Activated CD4-positive, alpha-beta T cell treated with anti-CD3 and anti-CD28 coated beads for 36 hours (primary cell): ENCODE measurements at regions not wholly inside any gene's neighbourhood (a gene's known extent, or its start where the extent isn't known, plus 50 kb on each side); places are given as distances from the start of the nearest gene placed in this dataset.

Source experiments
- ATAC-seq: fragments of 200-7000 bp; cut with Tn5 transposase; one replicate; pipeline ENCODE4 v1.10.0; 2021; ENCODE audit warnings: mild to moderate bottlenecking, moderate library complexity
- CTCF ChIA-PET: fragments of 350-600 bp; sonication (Branson Sonifier 250); formaldehyde crosslinking; loops from one replicate; lab custom pipeline; 2021; ENCODE audit warnings: antibody characterized with exemption; lab: Charles Lee
- POLR2A ChIA-PET: fragments of 350-600 bp; sonication (Branson Sonifier 250); formaldehyde crosslinking; loops from one replicate; lab custom pipeline; 2021; ENCODE audit warnings: antibody characterized with exemption, inconsistent platforms; lab: Charles Lee
- DNase-seq: peaks from one replicate; pipeline ENCODE4 v3.0.0-alpha.2; 2020
- H3K27ac Mint-ChIP-seq: one replicate; pipeline ENCODE4 v1.8.0; 2021; ENCODE audit warnings: mixed read lengths
- H3K27me3 Mint-ChIP-seq: one replicate; pipeline ENCODE4 v1.8.0; 2021; ENCODE audit warnings: mixed read lengths
- H3K36me3 Mint-ChIP-seq: one replicate; pipeline ENCODE4 v1.8.0; 2021; ENCODE audit warnings: low read depth, mixed read lengths
- H3K4me1 Mint-ChIP-seq: one replicate; pipeline ENCODE4 v1.8.0; 2021; ENCODE audit warnings: mixed read lengths
- H3K4me3 Mint-ChIP-seq: one replicate; pipeline ENCODE4 v1.8.0; 2021; ENCODE audit warnings: mild to moderate bottlenecking, moderate library complexity, mixed read lengths
- H3K9me3 Mint-ChIP-seq: one replicate; pipeline ENCODE4 v1.8.0; 2021; ENCODE audit warnings: low read depth, mixed read lengths
- intact Hi-C, 2 experiments: fragments of 100-400 bp; cut with DNase I in 1 of 2; cut with micrococcal nuclease in 1 of 2; formaldehyde crosslinking; loops; one replicate each; pipeline versions ENCODE4 v1.14.2 to v1.15.1; 2022 to 2024; cut with DNase I, micrococcal nuclease

- intact Hi-C loops, result no loop called here
- H3K36me3 Mint-ChIP-seq, result no peaks in the 10 kb centered on the region
- H3K27ac Mint-ChIP-seq, result no peak overlapping the region
- no peak overlapping the region for H3K4me3 Mint-ChIP-seq
- H3K4me1 Mint-ChIP-seq, result no peaks in the 10 kb centered on the region
- H3K27me3 Mint-ChIP-seq, result no peaks in the 10 kb centered on the region
- ChIA-PET CTCF (interaction anchor here (0.8 kb wide), 1 partner anchor 52 kb away, joined by 3 read pairs; no protein-coding TSS in a partner anchor), POLR2A (no interaction called here)
- no peak for DNase-seq
- ATAC-seq, result no peak
- H3K9me3 Mint-ChIP-seq, result peaks cover 6% of the 10 kb centered on the region
Observed at GRCh38 chr5:33162057-33162456, 278.7 kb upstream of the TARS1 start.

GRCh38 chr5:33166522-33166921, 274.2 kb upstream of the TARS1 start:
- Mint-ChIP-seq H3K4me3 (no peak overlapping the region), H3K36me3 (no peaks in the 10 kb centered on the region), H3K27me3 (no peaks in the 10 kb centered on the region), H3K9me3 (peaks cover 12% of the 10 kb centered on the region), H3K27ac (no peak overlapping the region), H3K4me1 (no peaks in the 10 kb centered on the region)
- CTCF ChIA-PET, result interaction anchor here (0.9 kb wide), 1 partner anchor 14 kb away, joined by 3 read pairs; no protein-coding TSS in a partner anchor
- intact Hi-C loops, result no loop called here
- no peak for DNase-seq
- POLR2A ChIA-PET, result no interaction called here
- no peak for ATAC-seq

GRCh38 chr5:33166948-33167347, 273.8 kb upstream of the TARS1 start:
- H3K4me3 Mint-ChIP-seq, result no peak overlapping the region
- intact Hi-C loops, result no loop called here
- ATAC-seq (no peak), DNase-seq (no peak)
- no peaks in the 10 kb centered on the region for H3K27me3 Mint-ChIP-seq
- H3K36me3 Mint-ChIP-seq, result no peaks in the 10 kb centered on the region
- CTCF ChIA-PET, result interaction anchor here (0.6 to 0.9 kb wide), 2 partner anchors 14 to 329 kb away, joined by 3 to 4 read pairs; no protein-coding TSS in a partner anchor
- no peaks in the 10 kb centered on the region for H3K4me1 Mint-ChIP-seq
- no peak overlapping the region for H3K27ac Mint-ChIP-seq
- POLR2A ChIA-PET, result no interaction called here
- H3K9me3 Mint-ChIP-seq, result peaks cover 12% of the 10 kb centered on the region

- DNase-seq, result no peak
- no peak for ATAC-seq
- Mint-ChIP-seq H3K9me3 (peaks cover 12% of the 10 kb centered on the region), H3K27me3 (no peaks in the 10 kb centered on the region), H3K27ac (no peak overlapping the region), H3K4me1 (no peaks in the 10 kb centered on the region), H3K36me3 (no peaks in the 10 kb centered on the region), H3K4me3 (no peak overlapping the region)
- CTCF ChIA-PET, result interaction anchor here (0.6 to 0.9 kb wide), 2 partner anchors 13 to 328 kb away, joined by 3 to 4 read pairs; no protein-coding TSS in a partner anchor
- POLR2A ChIA-PET, result no interaction called here
- intact Hi-C loops, result no loop called here
Observed at GRCh38 chr5:33167541-33167940, 273.2 kb upstream of the TARS1 start.

GRCh38 chr5:33170411-33170810, 270.4 kb upstream of the TARS1 start:
- Mint-ChIP-seq H3K4me3 (no peak overlapping the region), H3K27ac (no peak overlapping the region), H3K36me3 (no peaks in the 10 kb centered on the region), H3K4me1 (no peaks in the 10 kb centered on the region), H3K27me3 (no peaks in the 10 kb centered on the region), H3K9me3 (peaks cover 12% of the 10 kb centered on the region)
- DNase-seq (no peak), ATAC-seq (no peak)
- POLR2A ChIA-PET, result no interaction called here
- CTCF ChIA-PET, result no interaction called here
- intact Hi-C loops, result no loop called here

GRCh38 chr5:33174383-33174782, 266.4 kb upstream of the TARS1 start:
- Mint-ChIP-seq H3K36me3 (no peaks in the 10 kb centered on the region), H3K4me1 (no peaks in the 10 kb centered on the region), H3K4me3 (no peak overlapping the region), H3K27me3 (no peaks in the 10 kb centered on the region), H3K27ac (no peak overlapping the region), H3K9me3 (peaks cover 10% of the 10 kb centered on the region)
- intact Hi-C loops, result no loop called here
- no peak for ATAC-seq
- DNase-seq, result no peak
- ChIA-PET CTCF (no interaction called here), POLR2A (no interaction called here)

- Mint-ChIP-seq H3K27ac (no peak overlapping the region), H3K9me3 (no peaks in the 10 kb centered on the region), H3K27me3 (no peaks in the 10 kb centered on the region), H3K36me3 (no peaks in the 10 kb centered on the region), H3K4me1 (no peaks in the 10 kb centered on the region), H3K4me3 (no peak overlapping the region)
- ATAC-seq (no peak), DNase-seq (no peak)
- CTCF ChIA-PET, result no interaction called here
- POLR2A ChIA-PET, result no interaction called here
- intact Hi-C loops, result no loop called here
Observed at GRCh38 chr5:33179301-33179700, 261.5 kb upstream of the TARS1 start.

- H3K27ac Mint-ChIP-seq, result no peak overlapping the region
- ATAC-seq, result no peak
- no peaks in the 10 kb centered on the region for H3K4me1 Mint-ChIP-seq
- DNase-seq, result no peak
- ChIA-PET CTCF (interaction anchor here (1.1 to 2.4 kb wide), 2 partner anchors 10 to 14 kb away, joined by 3 to 5 read pairs; no protein-coding TSS in a partner anchor), POLR2A (no interaction called here)
- H3K4me3 Mint-ChIP-seq, result no peak overlapping the region
- intact Hi-C loops, result no loop called here
- H3K27me3 Mint-ChIP-seq, result no peaks in the 10 kb centered on the region
- no peaks in the 10 kb centered on the region for H3K36me3 Mint-ChIP-seq
- H3K9me3 Mint-ChIP-seq, result no peaks in the 10 kb centered on the region
Observed at GRCh38 chr5:33180900-33181299, 259.9 kb upstream of the TARS1 start.

GRCh38 chr5:33182986-33183385, 257.8 kb upstream of the TARS1 start:
- no peaks in the 10 kb centered on the region for H3K36me3 Mint-ChIP-seq
- H3K4me1 Mint-ChIP-seq, result no peaks in the 10 kb centered on the region
- H3K9me3 Mint-ChIP-seq, result no peaks in the 10 kb centered on the region
- no peaks in the 10 kb centered on the region for H3K27me3 Mint-ChIP-seq
- DNase-seq (no peak), ATAC-seq (no peak)
- CTCF ChIA-PET, result no interaction called here
- no peak overlapping the region for H3K27ac Mint-ChIP-seq
- POLR2A ChIA-PET, result no interaction called here
- no peak overlapping the region for H3K4me3 Mint-ChIP-seq
- intact Hi-C loops, result no loop called here

- ChIA-PET CTCF (no interaction called here), POLR2A (no interaction called here)
- Mint-ChIP-seq H3K4me3 (no peak overlapping the region), H3K27me3 (no peaks in the 10 kb centered on the region), H3K4me1 (no peaks in the 10 kb centered on the region), H3K9me3 (peaks cover 4% of the 10 kb centered on the region), H3K36me3 (no peaks in the 10 kb centered on the region), H3K27ac (no peak overlapping the region)
- DNase-seq (no peak), ATAC-seq (no peak)
- intact Hi-C loops, result no loop called here
Observed at GRCh38 chr5:33184367-33184766, 256.4 kb upstream of the TARS1 start.

GRCh38 chr5:33188089-33188488, 252.7 kb upstream of the TARS1 start:
- DNase-seq (no peak), ATAC-seq (no peak)
- no peak overlapping the region for H3K4me3 Mint-ChIP-seq
- no peaks in the 10 kb centered on the region for H3K27me3 Mint-ChIP-seq
- H3K36me3 Mint-ChIP-seq, result no peaks in the 10 kb centered on the region
- intact Hi-C loops, result no loop called here
- POLR2A ChIA-PET, result no interaction called here
- peaks cover 8% of the 10 kb centered on the region for H3K9me3 Mint-ChIP-seq
- CTCF ChIA-PET, result no interaction called here
- H3K27ac Mint-ChIP-seq, result no peak overlapping the region
- H3K4me1 Mint-ChIP-seq, result no peaks in the 10 kb centered on the region

- H3K4me3 Mint-ChIP-seq, result no peak overlapping the region
- POLR2A ChIA-PET, result no interaction called here
Observed at GRCh38 chr5:33194914-33195313, 245.9 kb upstream of the TARS1 start.

More at GRCh38 chr5:33194914-33195313, 245.9 kb upstream of the TARS1 start:
- no peak for DNase-seq
- intact Hi-C loops, result no loop called here
- CTCF ChIA-PET, result no interaction called here
- H3K36me3 Mint-ChIP-seq, result no peaks in the 10 kb centered on the region
- no peaks in the 10 kb centered on the region for H3K4me1 Mint-ChIP-seq
- H3K27ac Mint-ChIP-seq, result no peak overlapping the region
- H3K9me3 Mint-ChIP-seq, result peaks cover 15% of the 10 kb centered on the region
- no peaks in the 10 kb centered on the region for H3K27me3 Mint-ChIP-seq
- ATAC-seq, result no peak
